H1 (cell line): ENCODE measurements at regions not wholly inside any gene's neighbourhood (a gene's known extent, or its start where the extent isn't known, plus 50 kb on each side); places are given as distances from the start of the nearest gene placed in this dataset.

Experiments
- BCL11A ChIP-seq, 2 experiments: IDR thresholded peaks; one replicate each; pipeline ENCODE4 v1.6.1; 2011; ENCODE audit warnings: low read depth in 2 of 2, low read length in 2 of 2, mild to moderate bottlenecking in 2 of 2
- CBX8 ChIP-seq: fragments of 300-800, 300-1000 bp; sonication (generic); IDR thresholded peaks from 2 replicates; pipeline ENCODE4 v1.7.1; 2016; ENCODE audit warnings: low read depth, low read length, borderline replicate concordance
- CHD1 ChIP-seq: IDR thresholded peaks from 2 replicates; pipeline ENCODE4 v1.6.1; 2012; ENCODE audit warnings: low read depth, low read length, improper control_type of control experiment
- PHF8 ChIP-seq: fragments of 200-600 bp; sonication (generic); conservative IDR thresholded peaks from 2 replicates; pipeline ENCODE4 v1.7.1; 2012; ENCODE audit warnings: low read depth, mild to moderate bottlenecking, inconsistent platforms, low read length, moderate library complexity
- POLR2AphosphoS5 ChIP-seq: IDR thresholded peaks from 2 replicates; pipeline ENCODE4 v1.6.1; 2011; ENCODE audit warnings: low read depth, low read length

- TF ChIP-seq PHF8 (no peak), POLR2AphosphoS5 (no peak), CBX8 (no peak), CHD1 (no peak), BCL11A (IDR thresholded peaks at IDR 0.05; ENCODE audit: low read depth in 2 of 2, low read length in 2 of 2) (no peak)
Observed at GRCh38 chr6:141981190-141981589, 151.5 kb upstream of the GJE1 start (continued).
